Suppressor macrophage treated with lipopolysaccharide for 1 hour (primary cell): ENCODE measurements at regions not wholly inside any gene's neighbourhood (a gene's known extent, or its start where the extent isn't known, plus 50 kb on each side); places are given as distances from the start of the nearest gene placed in this dataset.

Experiments
- DNase-seq, 3 donors: peaks; one replicate each; pipeline ENCODE4 v3.0.0-alpha.2; 2020 to 2022

DNA sequence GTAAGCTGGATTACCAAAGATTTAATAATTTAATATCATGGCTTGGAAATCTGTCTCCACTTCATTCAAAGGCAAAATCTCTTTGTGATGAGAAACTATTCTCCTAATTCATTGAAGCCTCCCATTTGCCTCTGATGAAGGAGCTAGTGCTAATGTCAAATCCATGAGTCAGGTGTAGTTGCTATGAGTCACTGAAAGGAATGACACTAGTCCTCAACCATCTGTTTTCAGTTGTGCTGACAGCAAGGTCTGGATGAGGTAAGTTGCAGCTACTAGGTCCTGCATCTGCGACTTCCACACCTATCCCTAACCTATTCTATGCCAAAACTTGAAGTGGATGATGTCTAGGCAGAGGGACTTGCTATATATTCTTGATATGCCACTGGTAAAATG lies 324.0 kb upstream of the UBE2E3 start:
- no peak for DNase-seq

DNA sequence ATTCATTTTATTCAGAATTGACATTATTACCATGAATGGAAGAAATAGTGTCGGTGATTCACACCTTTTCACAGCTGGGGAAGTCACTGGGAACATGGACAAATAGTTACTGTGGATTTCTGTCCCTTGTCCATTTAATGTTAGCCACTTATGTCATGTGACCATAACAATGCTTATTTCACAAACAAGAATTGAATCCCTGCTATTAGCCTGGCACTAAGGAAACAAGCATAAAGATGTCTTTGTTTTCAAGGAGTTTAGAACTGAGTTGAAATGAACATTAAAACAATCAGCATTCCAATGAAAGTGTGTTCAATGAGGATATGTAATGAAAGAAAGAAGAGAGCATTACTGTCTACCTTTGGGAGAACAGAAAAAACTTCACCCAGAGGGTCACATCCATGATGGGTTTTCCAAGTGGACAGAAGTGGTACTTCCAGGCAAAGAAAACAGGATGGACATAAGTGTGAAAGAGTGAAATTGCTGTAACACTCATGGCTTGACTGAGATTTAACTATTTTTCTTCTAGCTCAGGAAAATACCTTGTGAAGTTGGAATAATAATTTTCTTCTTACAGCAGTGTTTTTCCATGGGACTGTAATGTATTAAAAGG lies 324.5 kb upstream of the UBE2E3 start:
- DNase-seq = no peak

- no peak for DNase-seq
These were observed 325.0 kb upstream of the UBE2E3 start for GRCh38 chr2:180655393-180655792.

DNA sequence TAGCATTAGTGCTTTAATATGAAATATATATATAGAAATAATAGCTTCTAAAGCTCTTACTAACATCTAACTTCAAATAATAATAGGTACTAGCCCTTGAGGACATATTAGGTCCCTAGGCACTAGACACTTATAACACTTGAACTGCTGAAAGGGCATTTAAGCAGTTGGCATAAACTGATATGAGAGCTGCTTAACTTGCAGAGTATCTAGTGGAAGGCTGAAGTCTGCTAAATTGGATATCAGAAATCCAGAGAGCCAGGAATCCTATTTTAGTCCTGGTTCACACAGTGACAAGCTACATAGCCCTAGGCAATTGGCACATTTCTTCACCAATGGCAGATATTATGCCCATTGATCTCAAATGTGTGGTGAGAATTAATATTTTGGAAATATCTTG lies 326.9 kb upstream of the UBE2E3 start:
- DNase-seq = no peak

DNA sequence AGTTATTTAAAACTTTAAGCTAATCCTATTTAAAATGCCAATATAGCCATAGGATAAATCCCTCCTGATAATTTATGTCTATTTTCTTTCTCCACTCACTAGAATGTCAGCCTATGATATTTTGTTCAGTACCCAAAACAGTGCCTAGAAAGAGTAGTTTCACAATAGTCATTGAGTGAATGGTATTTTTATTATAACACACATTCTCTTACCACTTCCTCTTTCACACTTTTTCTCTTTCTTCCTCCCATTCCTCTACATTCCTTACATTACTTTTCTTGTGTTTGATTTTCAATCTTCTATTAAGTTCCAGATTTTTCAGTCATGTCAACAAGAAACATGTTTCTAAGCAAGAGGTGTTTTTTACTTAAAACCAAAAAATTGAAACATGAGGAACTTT lies 327.6 kb upstream of the UBE2E3 start:
- DNase-seq = no peak

DNA sequence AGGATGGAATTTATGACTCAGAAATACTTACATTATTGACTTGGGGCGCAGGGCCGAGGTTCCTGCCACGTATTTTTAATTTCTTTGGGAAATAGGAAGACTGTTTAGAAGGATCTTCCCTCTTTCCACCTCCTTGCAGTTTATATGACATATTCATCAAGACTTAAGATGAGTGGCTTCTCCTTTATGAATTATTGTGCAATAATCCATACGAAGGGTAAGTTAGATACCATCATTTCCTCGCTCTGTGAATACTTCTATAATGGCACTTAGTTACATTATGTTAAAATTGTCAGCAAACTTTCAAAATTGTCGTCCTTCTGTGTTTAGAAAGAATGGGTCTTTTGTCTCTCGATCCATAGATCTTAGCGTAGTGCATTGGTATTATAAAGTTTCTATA lies 328.8 kb upstream of the UBE2E3 start:
- no peak for DNase-seq

GRCh38 chr2:180647621-180648020 lies 332.8 kb upstream of the UBE2E3 start:
- no peak for DNase-seq

- no peak for DNase-seq
These were observed 333.2 kb upstream of the UBE2E3 start for GRCh38 chr2:180647221-180647620.

DNA sequence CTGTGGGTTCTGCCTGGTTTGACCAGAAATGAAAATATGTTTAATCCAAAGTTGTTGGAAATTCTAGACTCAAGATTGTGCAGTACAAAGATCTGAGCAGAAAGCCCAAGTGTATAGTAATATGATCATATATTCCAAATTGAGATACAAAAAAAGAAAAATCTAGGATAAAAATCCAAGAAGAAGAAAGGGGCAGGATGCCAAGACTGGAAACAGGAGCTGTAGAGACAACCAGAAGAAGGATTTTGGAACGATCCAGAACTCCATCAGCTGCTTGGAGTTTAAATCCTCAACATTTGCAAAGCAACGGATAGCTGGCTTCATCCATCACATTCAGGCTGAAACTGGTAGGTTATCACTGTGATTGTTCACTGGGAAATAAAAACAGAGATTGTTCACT lies 333.6 kb upstream of the UBE2E3 start:
- no peak for DNase-seq

GRCh38 chr2:180644709-180645108 lies 335.7 kb upstream of the UBE2E3 start:
- DNase-seq = peak; percentile 7 to 44 (median 8)

DNA sequence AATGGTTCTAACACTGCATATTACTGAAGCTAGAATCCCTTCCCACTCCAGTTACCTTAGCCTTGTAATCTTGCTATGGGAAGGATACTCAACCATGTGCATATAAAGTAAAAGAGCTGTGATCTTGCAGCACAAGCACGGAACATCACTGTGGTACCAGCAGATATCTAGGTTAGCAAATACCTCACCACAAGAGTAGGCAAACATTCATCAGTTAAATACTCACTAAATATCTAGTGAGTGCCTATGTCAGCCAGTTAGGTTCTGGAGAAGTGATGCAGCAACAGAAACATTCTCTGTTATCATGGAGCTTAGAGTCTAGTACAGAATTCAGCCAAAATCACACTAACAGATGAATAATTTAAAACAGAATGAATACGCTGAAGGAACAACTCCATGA lies 349.6 kb upstream of the UBE2E3 start:
- DNase-seq = no peak

GRCh38 chr2:180625006-180625844 lies 355.2 kb upstream of the UBE2E3 start:
- DNase-seq = no peak

GRCh38 chr2:180621941-180622918 lies 358.2 kb upstream of the UBE2E3 start:
- no peak for DNase-seq

DNA sequence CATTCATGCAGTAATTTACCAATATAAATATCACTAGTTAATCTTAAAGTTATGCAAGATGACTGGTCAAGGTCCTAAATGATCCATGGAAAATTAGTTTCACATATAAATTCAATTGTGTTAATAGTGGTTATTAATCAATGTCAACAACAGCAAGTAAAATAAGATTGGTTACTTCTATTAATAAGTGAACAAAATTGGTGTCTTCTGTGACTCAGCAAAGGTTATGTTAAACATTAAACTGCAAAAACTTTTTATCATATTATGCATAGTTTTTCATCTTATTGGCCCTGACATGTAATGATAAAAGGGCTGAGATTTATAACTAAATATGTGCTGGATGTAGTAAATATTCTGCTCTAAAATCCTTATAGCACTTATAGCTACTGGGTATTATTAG lies 359.0 kb upstream of the UBE2E3 start:
- DNase-seq = no peak

DNA sequence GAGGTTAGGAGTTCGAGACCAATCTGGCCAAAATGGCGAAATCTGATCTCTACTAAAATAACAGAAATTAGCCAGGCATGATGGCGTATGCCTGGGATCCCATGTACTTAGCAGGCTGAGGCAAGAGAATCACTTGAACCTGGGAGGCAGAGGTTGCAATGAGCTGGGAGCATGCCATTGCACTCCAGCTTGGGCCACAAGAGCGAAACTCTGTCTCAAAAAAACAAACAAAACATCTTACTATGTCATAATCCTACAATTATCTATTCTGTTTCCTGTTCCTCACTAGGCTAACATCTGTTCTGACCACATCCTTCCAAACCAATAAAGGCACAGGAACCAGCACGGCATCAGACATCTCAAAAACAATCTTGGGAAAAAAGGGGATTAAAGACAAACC lies 361.8 kb upstream of the UBE2E3 start:
- no peak for DNase-seq

DNA sequence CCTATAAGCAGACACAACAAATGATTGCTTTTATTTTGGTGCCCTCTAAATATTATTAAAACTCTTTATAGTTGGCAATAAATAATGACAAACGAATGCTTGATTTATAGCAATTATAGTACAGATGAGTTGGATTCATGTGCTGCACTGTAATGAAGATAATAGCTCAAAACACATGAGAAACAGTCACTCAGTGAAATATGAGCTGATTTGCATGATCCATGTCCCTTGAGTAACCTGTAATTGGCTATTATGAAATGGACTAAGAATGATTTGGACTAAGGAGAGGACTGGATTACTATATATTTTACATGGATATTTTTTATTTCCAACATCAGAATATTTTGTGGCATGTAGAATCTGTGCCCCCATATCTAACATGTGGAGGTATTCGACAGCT lies 365.6 kb upstream of the UBE2E3 start:
- no peak for DNase-seq

GRCh38 chr2:180609626-180610340 lies 370.6 kb upstream of the UBE2E3 start:
- DNase-seq = no peak

GRCh38 chr2:180607514-180608049 lies 372.8 kb upstream of the UBE2E3 start:
- no peak for DNase-seq

- DNase-seq = peak in 2 of 3 donors; percentile 7 to 16
These were observed 376.3 kb upstream of the UBE2E3 start for GRCh38 chr2:180604077-180604476.

DNA sequence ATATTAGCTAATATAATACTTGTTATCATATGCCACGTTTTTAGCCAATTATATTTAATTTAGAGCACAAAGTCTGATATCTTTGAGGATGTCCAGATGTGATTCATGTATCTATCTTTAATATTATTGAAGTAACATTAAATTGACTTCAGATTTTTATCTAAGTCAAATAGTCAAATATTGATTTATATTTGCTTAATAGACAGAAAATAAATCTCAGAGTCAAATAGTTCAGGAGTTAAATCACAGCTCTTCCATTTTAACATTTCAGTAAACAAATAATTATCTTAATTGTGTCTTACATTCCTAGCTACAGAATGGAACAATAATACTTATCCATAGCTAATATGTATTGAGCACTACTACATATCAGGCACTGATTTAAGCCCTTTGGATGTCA lies 379.4 kb upstream of the UBE2E3 start:
- no peak for DNase-seq

DNA sequence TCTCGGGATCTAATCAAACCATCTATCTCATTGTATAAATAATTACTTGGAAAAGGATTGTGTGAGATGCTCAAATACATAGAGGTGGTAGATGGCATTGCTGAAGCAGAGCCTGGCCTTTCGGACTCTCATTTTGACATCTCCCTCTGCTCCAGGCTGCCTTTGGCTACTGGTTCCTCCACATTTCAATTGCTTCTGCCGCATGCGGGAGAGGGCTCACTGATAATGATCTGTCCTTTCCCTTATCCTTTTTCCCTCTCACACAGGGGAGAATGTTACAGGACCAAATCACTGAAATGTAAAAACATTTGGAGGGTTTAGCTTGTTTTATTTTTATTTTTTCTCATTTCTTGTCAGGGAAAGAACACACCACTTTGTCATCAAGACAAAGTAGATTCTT lies 380.6 kb upstream of the UBE2E3 start:
- DNase-seq = no peak

DNA sequence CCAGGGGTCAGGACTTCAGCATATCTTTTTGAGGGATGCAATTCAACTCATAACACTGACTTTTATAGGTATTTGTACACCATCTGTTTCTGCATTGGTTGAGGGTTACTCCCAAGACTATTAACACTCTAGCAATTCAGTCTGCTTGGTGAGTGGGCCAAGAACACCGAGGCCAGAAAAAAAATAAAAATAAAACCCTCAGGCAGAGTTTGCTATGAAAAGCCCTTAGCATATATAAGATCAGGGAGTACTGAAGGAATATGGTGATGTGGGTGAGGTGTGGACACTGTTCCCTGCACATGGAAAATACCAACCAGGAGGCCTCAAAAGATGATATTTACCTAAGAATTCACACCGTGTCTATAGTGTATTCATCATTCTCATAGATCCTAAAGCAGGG lies 383.2 kb upstream of the UBE2E3 start:
- DNase-seq = no peak

- DNase-seq = no peak
These were observed 384.0 kb upstream of the UBE2E3 start for GRCh38 chr2:180596453-180596852.
